ENCODE measurements at regions not wholly inside any gene's neighbourhood (a gene's known extent, or its start where the extent isn't known, plus 50 kb on each side); places are given as distances from the start of the nearest gene placed in this dataset.
"Not testable (repeated sequence)": the region's sequence is repeated elsewhere in the genome, so short reads cannot be mapped to it uniquely, and the experiment has no call there.

GRCh38 chr11:7861292-7861691 is 64.5 kb upstream of the OR5P2 start:
- CTCF ChIA-PET; in situ Hi-C loops (cut with MboI); H3K9ac ChIP-seq (ENCODE audit: control insufficient read depth, insufficient read depth, low read length); H3K36me3 ChIP-seq (ENCODE audit: control insufficient read depth in 2 of 2, insufficient read depth in 2 of 2, low read length in 1 of 2); H2AFZ ChIP-seq (ENCODE audit: control insufficient read depth, low read depth, low read length); BruUV-seq (replicated peaks); SMC1A ChIA-PET (ENCODE audit: uncharacterized antibody, unreplicated experiment); H3K27me3 ChIP-seq (replicated peaks in 1 of 2; ENCODE audit: control insufficient read depth in 2 of 2, insufficient read depth in 2 of 2, low read length in 1 of 2); RAD21 ChIA-PET (ENCODE audit: unreplicated experiment); FAIRE-seq; ATAC-seq; H3K79me2 ChIP-seq (ENCODE audit: control insufficient read depth, insufficient read depth, low read length); intact Hi-C loops (cut with micrococcal nuclease; ENCODE audit: unreplicated experiment); DNase-seq (ENCODE audit: low read depth, low spot score); H3K4me1 ChIP-seq (ENCODE audit: control insufficient read depth, insufficient read depth, low read length); H4K20me1 ChIP-seq (ENCODE audit: control insufficient read depth, insufficient read depth); H3K4me3 ChIP-seq; POLR2A ChIA-PET; H3K9me3 ChIP-seq (replicated peaks; ENCODE audit: control insufficient read depth, insufficient read depth, low read length); H3K4me2 ChIP-seq (ENCODE audit: control insufficient read depth, insufficient read depth); H3K27ac ChIP-seq (ENCODE audit: control insufficient read depth, insufficient read depth): not testable (repeated sequence)
- WGBS (ENCODE audit: insufficient coverage, insufficient replicate concordance, low lambda C conversion rate, missing lambda C conversion rate) = 46% methylated on average over 13 of the region's 14 CpGs

GRCh38 chr11:7860844-7861243 is 64.1 kb upstream of the OR5P2 start:
- H3K9ac ChIP-seq (ENCODE audit: control insufficient read depth, insufficient read depth, low read length); H3K4me3 ChIP-seq; H3K27ac ChIP-seq (ENCODE audit: control insufficient read depth, insufficient read depth); H3K4me2 ChIP-seq (ENCODE audit: control insufficient read depth, insufficient read depth); H4K20me1 ChIP-seq (ENCODE audit: control insufficient read depth, insufficient read depth); H3K9me3 ChIP-seq (replicated peaks; ENCODE audit: control insufficient read depth, insufficient read depth, low read length); RAD21 ChIA-PET (ENCODE audit: unreplicated experiment); H3K79me2 ChIP-seq (ENCODE audit: control insufficient read depth, insufficient read depth, low read length); ATAC-seq; H3K36me3 ChIP-seq (ENCODE audit: control insufficient read depth in 2 of 2, insufficient read depth in 2 of 2, low read length in 1 of 2); H2AFZ ChIP-seq (ENCODE audit: control insufficient read depth, low read depth, low read length); DNase-seq (ENCODE audit: low read depth, low spot score); POLR2A ChIA-PET; H3K27me3 ChIP-seq (replicated peaks in 1 of 2; ENCODE audit: control insufficient read depth in 2 of 2, insufficient read depth in 2 of 2, low read length in 1 of 2); BruUV-seq (replicated peaks); H3K4me1 ChIP-seq (ENCODE audit: control insufficient read depth, insufficient read depth, low read length); intact Hi-C loops (cut with micrococcal nuclease; ENCODE audit: unreplicated experiment); FAIRE-seq; CTCF ChIA-PET; SMC1A ChIA-PET (ENCODE audit: uncharacterized antibody, unreplicated experiment); in situ Hi-C loops (cut with MboI): not testable (repeated sequence)
- 66% methylated on average over 14 of the region's 14 CpGs for WGBS (ENCODE audit: insufficient coverage, insufficient replicate concordance, low lambda C conversion rate, missing lambda C conversion rate)

GRCh38 chr11:7858006-7858405 is 61.3 kb upstream of the OR5P2 start:
- POLR2A ChIA-PET = no interaction called here
- Histone ChIP-seq H4K20me1 (ENCODE audit: control insufficient read depth, insufficient read depth) (no peaks in the 10 kb centered on the region), H3K79me2 (ENCODE audit: control insufficient read depth, insufficient read depth, low read length) (no peaks in the 10 kb centered on the region), H3K27ac (ENCODE audit: control insufficient read depth, insufficient read depth) (no peak overlapping the region), H3K9ac (ENCODE audit: control insufficient read depth, insufficient read depth, low read length) (no peak overlapping the region), H3K4me3 (no peak overlapping the region), H3K27me3 (replicated peaks in 1 of 2; ENCODE audit: control insufficient read depth in 2 of 2, insufficient read depth in 2 of 2, low read length in 1 of 2) (no peaks in the 10 kb centered on the region; a peak in 2 of 4 replicates), H3K4me1 (ENCODE audit: control insufficient read depth, insufficient read depth, low read length) (no peaks in the 10 kb centered on the region), H3K9me3 (replicated peaks; ENCODE audit: control insufficient read depth, insufficient read depth, low read length) (no peaks in the 10 kb centered on the region), H3K4me2 (ENCODE audit: control insufficient read depth, insufficient read depth) (no peak overlapping the region), H2AFZ (ENCODE audit: control insufficient read depth, low read depth, low read length) (no peak overlapping the region), H3K36me3 (ENCODE audit: control insufficient read depth in 2 of 2, insufficient read depth in 2 of 2, low read length in 1 of 2) (no peaks in the 10 kb centered on the region)
- in situ Hi-C loops (cut with MboI) = no loop called here
- BruUV-seq (replicated peaks) = no TSS peak
- CTCF ChIA-PET = no interaction called here
- intact Hi-C loops (cut with micrococcal nuclease; ENCODE audit: unreplicated experiment) = no loop called here
- FAIRE-seq (no peak), DNase-seq (ENCODE audit: low read depth, low spot score) (no peak), ATAC-seq (no peak)
- SMC1A ChIA-PET (ENCODE audit: uncharacterized antibody, unreplicated experiment) = no interaction called here
- RAD21 ChIA-PET (ENCODE audit: unreplicated experiment) = no interaction called here
- 38% methylated on average over 7 of the region's 7 CpGs for WGBS (ENCODE audit: insufficient coverage, insufficient replicate concordance, low lambda C conversion rate, missing lambda C conversion rate)
- no peak for TF ChIP-seq EP300 (IDR thresholded peaks at IDR 0.05; ENCODE audit: borderline replicate concordance in 1 of 2, control insufficient read depth in 1 of 2, low read depth in 2 of 2, low read length in 2 of 2)
- TF ChIP-seq KLF5 (IDR thresholded peaks at IDR 0.05; ENCODE audit: partially characterized antibody) = no peak
- no peak for TF ChIP-seq E2F8 (IDR thresholded peaks at IDR 0.05; ENCODE audit: low read depth, partially characterized antibody)
- TF ChIP-seq NFYA (IDR thresholded peaks at IDR 0.05; ENCODE audit: borderline replicate concordance, low read depth, low read length) = no peak
- TF ChIP-seq ZNF217 (IDR thresholded peaks at IDR 0.05) = no peak
- TF ChIP-seq SPI1 (IDR thresholded peaks at IDR 0.05; ENCODE audit: borderline replicate concordance, insufficient read depth, low read depth, low read length) = no peak
- no peak for TF ChIP-seq PAX5 (IDR thresholded peaks at IDR 0.05; ENCODE audit: borderline replicate concordance, low read depth, low read length)
